CD14-positive monocyte (primary cell): ENCODE measurements at regions not wholly inside any gene's neighbourhood (a gene's known extent, or its start where the extent isn't known, plus 50 kb on each side); places are given as distances from the start of the nearest gene placed in this dataset.

Experiments
- DNase-seq, 3 donors: peaks; one replicate each; pipeline ENCODE4 v3.0.0-alpha.2; 2011 to 2022
- H2AFZ ChIP-seq: 2 replicates; pipeline ENCODE4 v1.6.0; 2012; ENCODE audit warnings: mild to moderate bottlenecking, low read depth, low read length, inconsistent platforms; ENCODE audit not compliant: insufficient read depth, poor library complexity, severe bottlenecking
- H3K27ac ChIP-seq, 2 donors: 1 replicate in 1 of 2; 2 replicates in 1 of 2; pipeline ENCODE4 v1.5.1; 2012 to 2013; ENCODE audit warnings: low read length in 2 of 2, control low read depth in 1 of 2, inconsistent platforms in 1 of 2, low read depth in 1 of 2, mild to moderate bottlenecking in 1 of 2
- H3K27me3 ChIP-seq, 2 donors: one replicate each; pipeline versions ENCODE4 v1.6.0 to v1.6.1; 2011 to 2013; ENCODE audit warnings: low read length in 2 of 2; ENCODE audit not compliant: control insufficient read depth in 2 of 2, insufficient read depth in 2 of 2
- H3K36me3 ChIP-seq, 2 donors: replicated peaks in 1 of 2; 1 replicate in 1 of 2; 2 replicates in 1 of 2; pipeline versions ENCODE4 v1.5.1 to v1.6.1; 2012 to 2013; ENCODE audit warnings: low read length in 2 of 2, control low read depth in 1 of 2, inconsistent platforms in 1 of 2, mild to moderate bottlenecking in 1 of 2; ENCODE audit not compliant: insufficient read depth in 2 of 2, control insufficient read depth in 1 of 2
- H3K4me1 ChIP-seq, 2 donors: 1 replicate in 1 of 2; 2 replicates in 1 of 2; pipeline versions ENCODE4 v1.5.1 to v1.6.1; 2012 to 2013; ENCODE audit warnings: low read length in 2 of 2, control low read depth in 1 of 2, inconsistent platforms in 1 of 2, mild to moderate bottlenecking in 1 of 2, moderate library complexity in 1 of 2; ENCODE audit not compliant: insufficient read depth in 2 of 2, control insufficient read depth in 1 of 2
- H3K4me2 ChIP-seq: replicated peaks from 2 replicates; pipeline ENCODE3; 2012; ENCODE audit warnings: low read length, moderate library complexity, mild to moderate bottlenecking; ENCODE audit not compliant: poor library complexity, severe bottlenecking; ENCODE audit errors: extremely low read depth
- H3K4me3 ChIP-seq, 3 experiments: fragments of 200-600 bp in 1 of 3; sonication (generic) in 1 of 3; replicated peaks in 1 of 3; 1 replicate in 2 of 3; 2 replicates in 1 of 3; pipeline ENCODE4 v1.5.1; 2011 to 2013; ENCODE audit warnings: low read length in 3 of 3, mild to moderate bottlenecking in 3 of 3, control low read depth in 2 of 3, low read depth in 2 of 3, inconsistent platforms in 1 of 3, moderate library complexity in 1 of 3
- H3K79me2 ChIP-seq: 2 replicates; pipeline ENCODE4 v1.6.0; 2012; ENCODE audit warnings: mild to moderate bottlenecking, control low read depth, inconsistent platforms, low read length, moderate library complexity; ENCODE audit not compliant: insufficient read depth
- H3K9ac ChIP-seq: 2 replicates; pipeline ENCODE4 v1.6.0; 2017; ENCODE audit warnings: low read length, mild to moderate bottlenecking; ENCODE audit not compliant: insufficient read depth, poor library complexity, severe bottlenecking
- H3K9me3 ChIP-seq, 2 donors: replicated peaks in 1 of 2; 1 replicate in 1 of 2; 2 replicates in 1 of 2; pipeline versions ENCODE4 v1.5.1 to v1.6.1; 2012 to 2013; ENCODE audit warnings: low read length in 2 of 2, control low read depth in 1 of 2; ENCODE audit not compliant: control insufficient read depth in 1 of 2, insufficient read depth in 1 of 2
- H4K20me1 ChIP-seq: 2 replicates; pipeline ENCODE4 v1.6.0; 2012; ENCODE audit warnings: mild to moderate bottlenecking, low read length, control low read depth, moderate library complexity; ENCODE audit not compliant: insufficient read depth
- H3K27ac Mint-ChIP-seq, 7 donors: one replicate each; pipeline ENCODE4 v1.8.0; 2020; ENCODE audit warnings: mild to moderate bottlenecking in 7 of 7, mixed read lengths in 7 of 7, moderate library complexity in 6 of 7, inconsistent platforms in 2 of 7
- H3K27me3 Mint-ChIP-seq, 3 donors: one replicate each; pipeline ENCODE4 v1.8.0; 2021 to 2022; ENCODE audit warnings: low read depth in 3 of 3, mild to moderate bottlenecking in 3 of 3, mixed read lengths in 3 of 3, moderate library complexity in 3 of 3, inconsistent platforms in 1 of 3
- H3K36me3 Mint-ChIP-seq, 2 donors: one replicate each; pipeline ENCODE4 v1.8.0; 2020; ENCODE audit warnings: mixed read lengths in 2 of 2, inconsistent platforms in 1 of 2, mild to moderate bottlenecking in 1 of 2
- H3K4me1 Mint-ChIP-seq: one replicate; pipeline ENCODE4 v1.8.0; 2020; ENCODE audit warnings: mild to moderate bottlenecking, mixed read lengths
- H3K4me3 Mint-ChIP-seq, 2 donors: one replicate each; pipeline ENCODE4 v1.8.0; 2020; ENCODE audit warnings: mild to moderate bottlenecking in 2 of 2, mixed read lengths in 2 of 2, moderate library complexity in 1 of 2
- H3K9me3 Mint-ChIP-seq, 7 donors: one replicate each; pipeline ENCODE4 v1.8.0; 2020 to 2022; ENCODE audit warnings: mixed read lengths in 7 of 7, mild to moderate bottlenecking in 6 of 7, moderate library complexity in 6 of 7, inconsistent platforms in 2 of 7
- WGBS: methylation state at CpG from one replicate; pipeline ENCODE4 v1.1.5; 2013; ENCODE audit warnings: missing lambda C conversion rate; ENCODE audit not compliant: insufficient coverage; 5-methylcytosine and 5-hydroxymethylcytosine counted together
- intact Hi-C, 2 donors: fragments of 100-400 bp; cut with micrococcal nuclease; formaldehyde crosslinking; loops; one replicate each; pipeline versions ENCODE4 v1.15.0 to v1.15.1; 2023
- TF ChIP-seq, protein P1 (sequence below): fragments of 200-600 bp; IDR thresholded peaks from one replicate; pipeline ENCODE4 v1.8.0; 2022; ENCODE audit warnings: antibody characterized with exemption, mild to moderate bottlenecking

GRCh38 chr5:3999929-4000328 lies 404.3 kb downstream of the IRX1 start:
- Histone ChIP-seq H3K27me3 (no peaks in the 10 kb centered on the region), H4K20me1 (no peaks in the 10 kb centered on the region), H3K79me2 (no peaks in the 10 kb centered on the region), H3K27ac (no peak overlapping the region), H3K9ac (no peak overlapping the region), H3K4me3 (no peak overlapping the region), H2AFZ (no peak overlapping the region), H3K4me1 (peaks cover under 1 to 4% of the 10 kb centered on the region in 2 donors), H3K9me3 (peaks cover 20 to 34% of the 10 kb centered on the region in 2 donors), H3K36me3 (no peaks in the 10 kb centered on the region), H3K4me2 (no peak overlapping the region)
- DNase-seq = no peak
- TF ChIP-seq, protein P1, sequence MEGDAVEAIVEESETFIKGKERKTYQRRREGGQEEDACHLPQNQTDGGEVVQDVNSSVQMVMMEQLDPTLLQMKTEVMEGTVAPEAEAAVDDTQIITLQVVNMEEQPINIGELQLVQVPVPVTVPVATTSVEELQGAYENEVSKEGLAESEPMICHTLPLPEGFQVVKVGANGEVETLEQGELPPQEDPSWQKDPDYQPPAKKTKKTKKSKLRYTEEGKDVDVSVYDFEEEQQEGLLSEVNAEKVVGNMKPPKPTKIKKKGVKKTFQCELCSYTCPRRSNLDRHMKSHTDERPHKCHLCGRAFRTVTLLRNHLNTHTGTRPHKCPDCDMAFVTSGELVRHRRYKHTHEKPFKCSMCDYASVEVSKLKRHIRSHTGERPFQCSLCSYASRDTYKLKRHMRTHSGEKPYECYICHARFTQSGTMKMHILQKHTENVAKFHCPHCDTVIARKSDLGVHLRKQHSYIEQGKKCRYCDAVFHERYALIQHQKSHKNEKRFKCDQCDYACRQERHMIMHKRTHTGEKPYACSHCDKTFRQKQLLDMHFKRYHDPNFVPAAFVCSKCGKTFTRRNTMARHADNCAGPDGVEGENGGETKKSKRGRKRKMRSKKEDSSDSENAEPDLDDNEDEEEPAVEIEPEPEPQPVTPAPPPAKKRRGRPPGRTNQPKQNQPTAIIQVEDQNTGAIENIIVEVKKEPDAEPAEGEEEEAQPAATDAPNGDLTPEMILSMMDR = no peak
- no peak overlapping the region for H3K27ac Mint-ChIP-seq
- 32% methylated on average over 4 of the region's 4 CpGs for WGBS
- H3K9me3 Mint-ChIP-seq = peaks cover 2 to 25% (median 9%) of the 10 kb centered on the region in 7 donors
- peaks cover 1 to 6% (median 4%) of the 10 kb centered on the region in 3 donors for H3K27me3 Mint-ChIP-seq
- intact Hi-C loops = no loop called here
- no peaks in the 10 kb centered on the region for H3K36me3 Mint-ChIP-seq
- H3K4me1 Mint-ChIP-seq = peaks cover 4% of the 10 kb centered on the region
- H3K4me3 Mint-ChIP-seq = no peak overlapping the region

- H3K27ac Mint-ChIP-seq = no peak overlapping the region
- H3K4me1 Mint-ChIP-seq = no peaks in the 10 kb centered on the region
- Histone ChIP-seq H2AFZ (no peak overlapping the region), H3K27me3 (no peaks in the 10 kb centered on the region), H4K20me1 (no peaks in the 10 kb centered on the region), H3K4me3 (no peak overlapping the region), H3K9ac (no peak overlapping the region), H3K4me2 (no peak overlapping the region), H3K4me1 (no peaks in the 10 kb centered on the region), H3K79me2 (no peaks in the 10 kb centered on the region), H3K36me3 (no peaks in the 10 kb centered on the region), H3K9me3 (peaks cover 24 to 32% of the 10 kb centered on the region in 2 donors), H3K27ac (no peak overlapping the region)
- 73% methylated on average over 10 of the region's 12 CpGs for WGBS
- H3K4me3 Mint-ChIP-seq = no peak overlapping the region
- intact Hi-C loops = no loop called here
- H3K36me3 Mint-ChIP-seq = no peaks in the 10 kb centered on the region
- TF ChIP-seq, protein P1 = no peak
- DNase-seq = no peak
- peaks cover 1 to 9% (median 4%) of the 10 kb centered on the region in 3 donors for H3K27me3 Mint-ChIP-seq
- H3K9me3 Mint-ChIP-seq = peaks cover 7 to 25% (median 9%) of the 10 kb centered on the region in 7 donors
Measured at GRCh38 chr5:4001004-4001403, 405.4 kb downstream of the IRX1 start.
